ENCODE measurements at regions not wholly inside any gene's neighbourhood (a gene's known extent, or its start where the extent isn't known, plus 50 kb on each side); places are given as distances from the start of the nearest gene placed in this dataset.

GRCh38 chr2:120817136-120817955 is 81.7 kb downstream of the GLI2 start:
- Histone ChIP-seq H3K4me3 (no peak overlapping the region), H3K27me3 (no peaks in the 10 kb centered on the region), H3K4me1 (peaks cover 0 to 25% (median 9%) of the 10 kb centered on the region in 4 donors), H3K36me3 (no peaks in the 10 kb centered on the region), H3K27ac (peak overlapping the region; percentile 49 to 74 (median 62)), H3K9me3 (no peaks in the 10 kb centered on the region)
- intact Hi-C loops (cut with DNase I; ENCODE audit: low total_unique reads) (no loop called here), in situ Hi-C loops (cut with MboI; ENCODE audit: low pct_ligation_motif_present in 1 of 4, low pct_unique_long_range_greater_than_20kb in 1 of 4, low sequenced_read_pairs in 3 of 4) (no loop called here)
- DNase-seq: no peak
- TF ChIP-seq CTCF (IDR thresholded peaks at IDR 0.05) (no peak), POLR2AphosphoS5 (IDR thresholded peaks at IDR 0.05) (no peak), EP300 (IDR thresholded peaks at IDR 0.05; ENCODE audit: low read depth) (no peak), POLR2A (IDR thresholded peaks at IDR 0.05) (no peak)
- WGBS, 2 donors (ENCODE audit: low coverage in 1 of 2): 83 to 86% methylated on average over 7 to 23 of the region's 25 CpGs

GRCh38 chr2:120817956-120818325 is 82.3 kb downstream of the GLI2 start:
- no peak for DNase-seq
- TF ChIP-seq CTCF (IDR thresholded peaks at IDR 0.05) (no peak), POLR2AphosphoS5 (IDR thresholded peaks at IDR 0.05) (no peak), POLR2A (IDR thresholded peaks at IDR 0.05) (no peak), EP300 (IDR thresholded peaks at IDR 0.05; ENCODE audit: low read depth) (no peak)
- H3K9me3 ChIP-seq: no peaks in the 10 kb centered on the region
- no peaks in the 10 kb centered on the region for H3K27me3 ChIP-seq
- in situ Hi-C loops (cut with MboI; ENCODE audit: low pct_ligation_motif_present in 1 of 4, low pct_unique_long_range_greater_than_20kb in 1 of 4, low sequenced_read_pairs in 3 of 4) (no loop called here), intact Hi-C loops (cut with DNase I; ENCODE audit: low total_unique reads) (no loop called here)
- peaks cover 0 to 25% (median 9%) of the 10 kb centered on the region in 4 donors for H3K4me1 ChIP-seq
- peak overlapping the region; percentile 49 to 74 (median 62) for H3K27ac ChIP-seq
- no peak overlapping the region for H3K4me3 ChIP-seq
- WGBS, 2 donors (ENCODE audit: low coverage in 1 of 2): 92% methylated on average over 3 of the region's 3 CpGs; no CpG with 5 or more reads in 1 of the 2 donors
- H3K36me3 ChIP-seq: no peaks in the 10 kb centered on the region

GRCh38 chr2:120818441-120818920 is 82.8 kb downstream of the GLI2 start:
- WGBS, 2 donors (ENCODE audit: low coverage in 1 of 2): 70 to 100% methylated on average over 1 to 10 of the region's 10 CpGs
- peak overlapping the region; percentile 61 to 74 (median 66) for H3K27ac ChIP-seq
- in situ Hi-C loops (cut with MboI; ENCODE audit: low pct_ligation_motif_present in 1 of 4, low pct_unique_long_range_greater_than_20kb in 1 of 4, low sequenced_read_pairs in 3 of 4): no loop called here

More at GRCh38 chr2:120818441-120818920, 82.8 kb downstream of the GLI2 start:
- no peaks in the 10 kb centered on the region for H3K27me3 ChIP-seq
- H3K4me3 ChIP-seq: no peak overlapping the region
- DNase-seq: peak; percentile 53
- intact Hi-C loops (cut with DNase I; ENCODE audit: low total_unique reads): no loop called here
- no peaks in the 10 kb centered on the region for H3K36me3 ChIP-seq
- H3K9me3 ChIP-seq: no peaks in the 10 kb centered on the region
- peaks cover 0 to 25% (median 9%) of the 10 kb centered on the region in 4 donors for H3K4me1 ChIP-seq
- TF ChIP-seq POLR2A (IDR thresholded peaks at IDR 0.05) (no peak), POLR2AphosphoS5 (IDR thresholded peaks at IDR 0.05) (peak in 2 of 3 donors; percentile 23 to 48), CTCF (IDR thresholded peaks at IDR 0.05) (no peak), EP300 (IDR thresholded peaks at IDR 0.05; ENCODE audit: low read depth) (no peak)
